Endometrium (tissue), 2 donors: ENCODE measurements at regions not wholly inside any gene's neighbourhood (a gene's known extent, or its start where the extent isn't known, plus 50 kb on each side); places are given as distances from the start of the nearest gene placed in this dataset.
"Not testable (repeated sequence)": the region's sequence is repeated elsewhere in the genome, so short reads cannot be mapped to it uniquely, and the experiment has no call there.

Experiments
- FAIRE-seq: peaks from 2 replicates; lab custom pipeline; 2012; peaks lifted over from hg19 to GRCh38; lab: Jason Lieb, UNC
- donor health status: control.
- donor health status: control.

- no peak for FAIRE-seq
These were observed 329.3 kb downstream of the GBA3 start for GRCh38 chr4:23022032-23022431.

DNA sequence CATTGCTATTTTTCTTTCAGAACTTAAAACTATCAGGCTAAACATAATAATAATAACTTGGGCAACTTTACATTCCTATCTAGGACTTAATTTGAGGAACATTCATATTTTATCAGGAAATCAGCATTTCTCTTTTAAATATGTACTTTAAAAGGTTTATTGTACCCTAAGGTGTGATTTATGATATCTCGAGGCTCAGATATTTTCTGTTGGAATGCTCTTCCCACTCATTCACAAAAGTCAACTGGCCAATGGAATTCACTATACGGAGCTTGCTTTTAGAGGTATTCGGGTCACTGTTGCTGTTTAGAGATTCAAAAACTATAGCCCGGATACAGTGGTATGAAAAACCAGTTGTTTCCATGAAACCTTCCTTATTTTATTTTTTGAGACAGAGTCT lies 328.3 kb downstream of the GBA3 start:
- FAIRE-seq: no peak

- not testable (repeated sequence) for FAIRE-seq
These were observed 327.7 kb downstream of the GBA3 start for GRCh38 chr4:23020399-23020798.

- FAIRE-seq: no peak
These were observed 324.2 kb downstream of the GBA3 start for GRCh38 chr4:23016981-23017380.

DNA sequence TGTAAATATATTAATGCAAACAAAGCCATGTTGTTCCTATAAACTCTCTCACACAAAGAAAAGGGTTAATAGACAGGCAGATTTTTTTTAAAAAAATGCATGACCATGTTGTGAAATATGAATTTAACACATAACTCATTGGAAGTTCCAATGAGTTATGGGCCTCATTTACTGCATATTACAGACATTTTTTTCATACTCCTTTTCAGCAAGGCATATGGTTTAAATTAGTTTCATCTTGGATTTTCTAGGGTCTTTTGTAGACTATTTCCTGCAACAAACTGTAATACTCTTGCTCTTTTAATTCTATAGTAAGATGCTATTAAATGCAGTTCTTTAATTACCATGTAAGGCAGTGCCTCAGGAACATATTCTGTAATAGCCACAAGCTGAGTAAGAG lies 323.1 kb downstream of the GBA3 start:
- FAIRE-seq: no peak

DNA sequence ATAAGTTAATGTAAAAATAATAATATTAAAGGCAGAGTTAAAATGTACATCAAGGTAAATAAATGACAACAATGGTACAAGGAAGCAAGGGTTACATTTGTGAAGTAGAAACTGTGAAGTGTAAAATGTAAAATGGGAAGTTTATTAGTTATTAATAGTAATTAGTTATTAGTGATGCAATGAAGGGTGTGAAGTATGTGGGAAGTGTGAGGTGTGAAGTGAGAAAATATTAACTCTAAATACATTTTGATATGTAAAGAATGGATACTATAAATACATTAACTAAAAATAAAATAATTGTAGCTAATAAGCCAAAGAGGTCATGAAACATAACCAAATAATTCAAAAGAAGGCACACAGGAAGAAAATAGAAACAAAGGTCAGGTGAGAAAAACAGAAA lies 316.4 kb downstream of the GBA3 start:
- FAIRE-seq: no peak

GRCh38 chr4:23006756-23007155 lies 314.0 kb downstream of the GBA3 start:
- FAIRE-seq: no peak

DNA sequence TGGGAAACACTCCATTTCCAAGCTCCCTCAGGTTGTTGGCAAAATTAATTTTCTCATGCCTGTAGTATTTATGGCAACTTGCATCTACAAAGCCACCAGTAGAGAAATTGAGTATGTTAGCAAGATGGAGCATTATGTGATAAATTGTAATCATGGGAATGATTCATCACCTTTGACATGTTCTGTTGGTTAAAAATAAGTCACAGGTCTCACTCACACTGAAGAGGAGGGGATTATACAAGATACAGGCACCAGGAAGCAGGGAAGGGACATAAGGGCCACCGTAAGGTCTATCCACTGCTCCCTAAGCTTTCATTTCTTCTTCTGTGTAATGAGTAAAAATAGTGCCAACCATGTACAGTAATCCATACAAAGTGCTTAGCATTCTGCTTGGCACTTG lies 313.0 kb downstream of the GBA3 start:
- FAIRE-seq: no peak

DNA sequence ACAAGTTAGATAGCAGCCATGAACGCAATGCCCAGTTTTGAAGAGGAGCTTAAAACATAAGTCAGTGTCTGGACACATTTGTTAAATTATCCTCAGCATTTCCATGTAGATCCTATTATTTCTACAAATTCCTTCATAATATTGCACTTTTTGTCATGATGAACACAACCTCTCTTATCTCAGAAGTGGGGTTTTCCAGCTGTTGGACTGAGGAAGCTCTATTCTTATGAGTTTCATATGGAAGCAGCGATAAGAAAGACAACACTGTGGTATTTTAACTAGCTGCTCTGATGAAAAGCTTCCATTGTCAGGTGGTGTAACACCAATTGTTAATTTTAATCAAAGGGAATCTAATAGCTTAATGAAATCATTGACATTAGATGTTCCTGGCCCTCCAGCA lies 308.7 kb downstream of the GBA3 start:
- FAIRE-seq: no peak

DNA sequence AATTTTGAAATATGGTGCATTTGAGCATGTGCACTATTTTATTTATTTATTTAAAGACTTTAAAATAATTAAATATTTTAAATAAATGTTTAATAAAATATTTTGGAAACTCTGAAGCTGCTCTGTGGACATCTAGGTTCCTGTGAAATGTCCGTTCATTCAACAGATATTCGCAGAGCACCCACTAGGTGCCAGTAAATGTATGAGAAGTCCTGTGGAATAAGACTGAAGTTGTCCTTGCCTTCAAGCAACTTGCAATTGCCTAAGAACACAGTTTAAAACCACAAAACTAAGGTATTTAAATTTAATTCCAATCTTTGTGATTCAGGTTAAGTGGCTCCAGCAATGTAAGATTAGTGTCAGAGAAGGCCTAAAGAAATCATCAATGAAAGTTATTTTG lies 306.7 kb downstream of the GBA3 start:
- FAIRE-seq: no peak

DNA sequence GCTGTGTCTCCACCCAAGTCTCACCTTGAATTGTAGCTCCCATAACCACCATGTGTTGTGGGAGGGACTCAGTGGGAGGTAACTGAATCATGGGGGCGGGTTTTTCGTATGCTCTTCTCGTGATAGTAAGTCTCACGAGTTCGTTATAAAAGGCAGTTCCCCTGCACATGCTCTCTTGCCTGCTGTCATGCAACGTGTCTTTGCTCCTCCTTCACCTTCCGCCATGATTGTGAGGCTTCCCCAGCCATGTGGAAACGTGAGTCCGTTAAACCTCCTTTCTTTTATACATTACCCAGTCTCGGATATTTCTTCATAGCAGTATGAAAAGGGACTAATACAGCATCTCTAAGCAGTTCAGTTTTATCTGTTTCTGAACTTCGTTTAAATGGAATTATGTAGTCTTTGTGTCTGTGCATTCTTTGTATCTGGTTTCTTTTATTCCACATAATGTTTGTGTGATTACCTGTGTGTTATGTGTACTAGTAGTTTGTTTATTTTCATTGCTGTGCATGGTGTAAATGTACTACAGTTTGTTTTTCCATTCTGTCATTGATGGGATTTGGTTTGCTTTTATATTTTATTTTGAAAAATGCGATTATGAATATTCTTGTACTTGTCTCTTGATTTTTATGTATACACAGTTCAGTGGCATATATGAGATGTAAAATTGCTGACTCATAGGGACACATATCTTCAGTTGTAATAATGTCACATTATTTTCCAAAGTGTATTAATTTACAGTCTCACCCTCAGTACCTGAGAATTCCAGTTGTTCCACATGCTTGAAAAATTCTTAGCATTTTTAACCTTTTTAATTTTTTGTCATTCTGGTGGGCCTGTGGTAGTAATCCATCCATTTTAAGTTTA lies 304.9 kb downstream of the GBA3 start:
- FAIRE-seq: no peak

DNA sequence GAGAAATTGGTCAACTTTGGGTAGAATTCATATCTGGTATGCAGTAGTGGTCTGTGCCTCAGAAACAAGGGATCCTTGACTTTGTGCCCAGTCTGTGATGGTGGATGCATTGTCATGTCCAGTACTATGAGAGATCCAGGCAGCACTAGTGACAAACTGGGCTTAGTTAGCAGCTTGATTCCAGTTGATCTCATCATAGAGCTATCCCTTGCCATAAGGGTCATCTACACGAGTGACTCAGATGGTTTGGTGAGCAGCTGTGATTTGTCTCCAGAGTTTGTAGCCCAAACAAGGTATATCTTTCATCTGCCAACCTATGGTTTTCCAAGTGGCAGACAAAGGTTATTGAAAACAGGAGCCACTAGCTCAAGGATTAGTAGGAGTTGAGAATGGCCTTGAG lies 298.8 kb downstream of the GBA3 start:
- FAIRE-seq: no peak

GRCh38 chr4:22988526-22988925 lies 295.8 kb downstream of the GBA3 start:
- no peak for FAIRE-seq

DNA sequence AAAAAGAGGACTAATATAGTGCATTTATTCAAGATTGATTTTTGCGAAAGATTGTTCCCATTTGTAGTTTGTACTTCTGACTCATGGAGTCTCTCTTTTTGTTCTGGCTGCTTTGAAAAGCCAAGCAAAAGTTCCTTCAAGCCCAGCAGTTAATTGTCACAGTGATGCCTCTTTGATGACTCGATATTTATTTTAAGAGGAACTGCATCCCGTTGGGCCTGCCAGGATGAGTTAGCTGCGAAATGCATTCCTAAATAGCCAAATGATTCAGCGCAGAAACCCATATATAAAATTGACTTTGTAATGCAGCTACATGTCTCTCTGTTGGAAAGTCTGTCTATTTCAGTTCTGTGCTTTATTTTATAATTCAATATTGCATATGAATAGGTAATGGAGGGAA lies 295.1 kb downstream of the GBA3 start:
- no peak for FAIRE-seq

GRCh38 chr4:22986881-22987280 lies 294.1 kb downstream of the GBA3 start:
- no peak for FAIRE-seq

- no peak for FAIRE-seq
These were observed 293.5 kb downstream of the GBA3 start for GRCh38 chr4:22986262-22986661.

GRCh38 chr4:22984390-22984789 lies 291.7 kb downstream of the GBA3 start:
- no peak for FAIRE-seq

- no peak for FAIRE-seq
These were observed 285.9 kb downstream of the GBA3 start for GRCh38 chr4:22978656-22979055.

DNA sequence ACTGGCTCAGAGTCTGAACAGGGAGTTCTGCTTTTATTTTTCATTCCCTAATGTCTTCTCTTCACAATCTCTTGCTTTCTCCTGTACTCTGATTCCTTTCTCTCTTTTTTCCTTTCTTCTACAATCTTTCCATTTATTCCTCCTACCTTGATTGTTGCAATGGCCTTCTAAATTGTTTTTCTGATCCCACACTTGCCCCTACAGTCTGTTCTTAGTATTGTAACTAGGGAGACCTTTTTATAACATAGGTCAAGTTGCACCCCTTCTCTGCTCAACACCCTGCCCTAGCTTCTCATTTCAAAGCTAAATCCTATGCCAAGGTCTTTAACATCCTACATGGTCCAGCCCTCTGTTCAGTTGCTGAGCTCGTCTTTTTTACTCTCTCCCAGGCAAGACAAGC lies 277.9 kb downstream of the GBA3 start:
- FAIRE-seq: no peak

DNA sequence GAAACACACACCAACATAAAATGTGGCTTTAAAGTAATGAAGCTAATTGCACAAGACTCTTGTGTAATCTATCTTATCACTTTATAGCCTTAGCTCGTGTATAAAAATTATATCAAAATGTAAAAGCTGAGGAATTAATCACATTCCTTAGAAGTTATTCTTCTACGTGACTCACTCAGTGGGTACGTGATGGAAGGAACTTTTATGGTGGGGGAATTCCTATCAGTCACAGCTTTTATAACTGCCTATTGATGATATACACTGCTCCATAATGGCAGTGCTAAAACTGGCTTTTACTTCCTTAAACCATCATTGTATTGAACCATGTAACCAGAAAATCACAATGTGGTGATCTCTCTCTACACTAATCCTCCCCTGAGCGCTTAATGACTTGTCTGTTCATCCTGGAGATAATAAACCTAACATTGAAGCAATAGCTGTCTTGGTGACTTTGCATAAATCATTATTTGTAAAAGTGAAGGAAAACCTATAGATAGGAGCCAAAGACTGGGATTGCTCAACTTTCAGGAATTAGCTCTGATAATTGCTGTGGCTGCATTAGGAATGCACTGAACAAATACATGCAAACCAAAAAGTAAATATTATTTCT lies 276.7 kb downstream of the GBA3 start:
- no peak for FAIRE-seq

DNA sequence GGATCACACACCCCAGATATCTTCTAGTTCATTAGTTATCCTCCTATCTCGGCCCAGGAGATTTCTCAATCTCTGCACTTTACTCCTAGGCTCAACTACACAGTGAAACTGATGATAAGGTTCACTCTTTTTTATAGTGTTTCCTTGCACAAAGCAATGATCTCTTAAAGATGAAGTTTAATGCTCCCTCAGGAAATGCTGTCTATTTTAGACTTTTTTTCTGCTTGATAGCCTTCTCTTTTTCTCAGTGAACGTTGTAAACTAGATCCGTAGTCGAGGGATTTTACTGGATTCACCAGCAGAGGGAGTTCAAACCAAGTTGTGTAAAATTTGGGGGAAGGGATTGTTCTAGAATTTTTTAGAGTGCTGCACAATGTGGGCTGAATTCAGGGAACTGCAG lies 269.6 kb downstream of the GBA3 start:
- no peak for FAIRE-seq

- no peak for FAIRE-seq
These were observed 266.7 kb downstream of the GBA3 start for GRCh38 chr4:22959483-22959882.

- FAIRE-seq: no peak
These were observed 265.1 kb downstream of the GBA3 start for GRCh38 chr4:22957774-22958309.
